H1 (cell line): ENCODE measurements at regions not wholly inside any gene's neighbourhood (a gene's known extent, or its start where the extent isn't known, plus 50 kb on each side); places are given as distances from the start of the nearest gene placed in this dataset.

Experiments used
- BRCA1 ChIP-seq: IDR thresholded peaks from 2 replicates; pipeline ENCODE4 v1.6.1; 2012; ENCODE audit warnings: low read depth, low read length, improper control_type of control experiment
- RNF2 ChIP-seq: fragments of 200-900, 300-1000 bp; sonication (generic); IDR thresholded peaks from 2 replicates; pipeline ENCODE4 v1.7.1; 2016; ENCODE audit warnings: borderline replicate concordance, low read depth, mild to moderate bottlenecking, antibody characterized with exemption, low read length; ENCODE audit not compliant: poor library complexity, severe bottlenecking; ENCODE audit errors: missing control alignments

GRCh38 chr3:188060840-188061544, 93.0 kb upstream of the LPP start (continued):
- TF ChIP-seq RNF2 (no peak), BRCA1 (no peak)
